ENCODE measurements at regions not wholly inside any gene's neighbourhood (a gene's known extent, or its start where the extent isn't known, plus 50 kb on each side); places are given as distances from the start of the nearest gene placed in this dataset.
"Not testable (repeated sequence)": the region's sequence is repeated elsewhere in the genome, so short reads cannot be mapped to it uniquely, and the experiment has no call there.

DNA sequence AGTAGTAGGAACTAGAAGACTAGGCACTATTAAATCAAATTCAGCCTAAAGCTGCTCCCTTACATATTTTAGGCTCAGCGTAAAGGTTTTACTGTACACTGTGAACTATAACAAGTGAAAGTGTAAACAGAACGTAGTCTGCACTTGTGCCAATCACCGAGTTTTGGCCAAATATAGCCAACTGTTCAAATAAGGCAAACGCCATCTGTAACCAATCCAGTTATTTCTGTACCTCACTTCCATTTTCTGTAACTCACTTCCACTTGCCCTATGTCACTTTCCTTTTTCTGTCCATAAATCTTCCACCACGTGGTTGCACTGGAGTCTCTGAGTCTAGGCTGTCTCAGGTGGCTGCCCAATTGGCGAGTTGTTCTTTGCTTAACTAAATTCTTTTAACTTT is 2132.2 kb downstream of the LRRC4C start:
- ChIA-PET POLR2A (no interaction called here), CTCF (no interaction called here)
- TF ChIP-seq, protein P1, sequence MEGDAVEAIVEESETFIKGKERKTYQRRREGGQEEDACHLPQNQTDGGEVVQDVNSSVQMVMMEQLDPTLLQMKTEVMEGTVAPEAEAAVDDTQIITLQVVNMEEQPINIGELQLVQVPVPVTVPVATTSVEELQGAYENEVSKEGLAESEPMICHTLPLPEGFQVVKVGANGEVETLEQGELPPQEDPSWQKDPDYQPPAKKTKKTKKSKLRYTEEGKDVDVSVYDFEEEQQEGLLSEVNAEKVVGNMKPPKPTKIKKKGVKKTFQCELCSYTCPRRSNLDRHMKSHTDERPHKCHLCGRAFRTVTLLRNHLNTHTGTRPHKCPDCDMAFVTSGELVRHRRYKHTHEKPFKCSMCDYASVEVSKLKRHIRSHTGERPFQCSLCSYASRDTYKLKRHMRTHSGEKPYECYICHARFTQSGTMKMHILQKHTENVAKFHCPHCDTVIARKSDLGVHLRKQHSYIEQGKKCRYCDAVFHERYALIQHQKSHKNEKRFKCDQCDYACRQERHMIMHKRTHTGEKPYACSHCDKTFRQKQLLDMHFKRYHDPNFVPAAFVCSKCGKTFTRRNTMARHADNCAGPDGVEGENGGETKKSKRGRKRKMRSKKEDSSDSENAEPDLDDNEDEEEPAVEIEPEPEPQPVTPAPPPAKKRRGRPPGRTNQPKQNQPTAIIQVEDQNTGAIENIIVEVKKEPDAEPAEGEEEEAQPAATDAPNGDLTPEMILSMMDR (IDR thresholded peaks at IDR 0.05; ENCODE audit: control extremely low read depth, extremely low read depth, low read depth, missing control alignments), result no peak
- no peak for DNase-seq (ENCODE audit: extremely low spot score)

DNA sequence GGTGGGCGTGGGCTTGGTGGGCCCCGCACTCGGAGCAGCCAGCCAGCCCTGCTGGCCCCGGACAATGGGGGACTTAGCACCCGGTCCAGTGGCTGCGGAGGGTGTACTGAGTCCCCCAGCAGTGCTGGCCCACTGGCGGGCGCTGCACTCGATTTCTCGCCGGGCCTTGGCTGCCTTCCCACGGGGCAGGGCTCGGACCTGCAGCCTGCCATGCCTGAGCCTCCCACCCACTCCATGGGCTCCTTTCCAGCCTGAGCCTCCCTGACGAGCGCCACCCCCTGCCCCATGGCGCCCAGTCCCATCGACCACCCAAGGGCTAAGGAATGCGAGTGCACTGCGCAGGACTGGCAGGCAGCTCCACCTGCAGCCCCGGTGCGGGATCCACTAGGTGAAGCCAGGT is 2147.6 kb downstream of the LRRC4C start:
- CTCF ChIA-PET; DNase-seq (ENCODE audit: extremely low spot score); POLR2A ChIA-PET: not testable (repeated sequence)

DNA sequence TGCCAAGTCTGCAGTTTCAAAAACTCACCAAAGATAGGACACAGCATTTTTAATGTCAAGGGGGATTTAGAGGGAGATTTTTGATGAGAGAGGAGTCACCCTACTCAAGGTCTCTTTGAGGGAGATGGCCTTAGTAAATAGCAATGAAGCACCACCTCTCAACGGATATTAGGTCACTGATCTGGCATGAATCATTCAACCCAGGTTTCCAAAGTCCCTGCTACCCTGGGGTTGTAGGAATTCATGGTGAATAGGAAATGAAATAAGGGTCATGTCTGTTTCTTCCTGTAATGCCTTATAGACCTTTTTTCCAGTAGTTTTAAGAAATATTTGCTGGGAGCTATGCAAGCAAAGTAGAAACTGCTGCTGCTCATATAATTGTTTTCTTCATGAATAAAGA is 2154.9 kb downstream of the LRRC4C start:
- CTCF ChIA-PET, result interaction anchor here (1.4 kb wide), 1 partner anchor 16 kb away, joined by 3 read pairs; no protein-coding TSS in a partner anchor
- no peak for DNase-seq (ENCODE audit: extremely low spot score)
- TF ChIP-seq, protein P1 (IDR thresholded peaks at IDR 0.05; ENCODE audit: control extremely low read depth, extremely low read depth, low read depth, missing control alignments), result no peak
- POLR2A ChIA-PET, result no interaction called here

DNA sequence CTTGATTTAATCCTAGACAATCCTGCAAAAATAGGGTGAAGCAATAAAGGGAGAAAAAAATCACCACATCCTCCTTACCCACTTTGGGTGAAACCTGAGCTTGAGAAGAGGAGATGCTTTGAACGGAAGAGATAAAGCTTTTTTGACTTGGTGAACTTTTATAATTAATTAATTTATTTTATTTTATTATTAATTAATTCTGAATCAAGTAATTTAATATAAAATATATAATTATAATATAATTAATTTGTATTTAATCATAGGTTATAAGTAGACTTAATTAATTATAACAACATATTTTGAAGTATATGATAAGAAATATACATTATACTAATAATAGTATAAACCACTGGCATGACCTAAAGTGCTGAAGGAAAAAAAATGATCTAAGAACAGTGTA is 2164.8 kb downstream of the LRRC4C start:
- no peak for DNase-seq (ENCODE audit: extremely low spot score)
- ChIA-PET POLR2A (no interaction called here), CTCF (no interaction called here)
- TF ChIP-seq, protein P1 (IDR thresholded peaks at IDR 0.05; ENCODE audit: control extremely low read depth, extremely low read depth, low read depth, missing control alignments), result no peak

DNA sequence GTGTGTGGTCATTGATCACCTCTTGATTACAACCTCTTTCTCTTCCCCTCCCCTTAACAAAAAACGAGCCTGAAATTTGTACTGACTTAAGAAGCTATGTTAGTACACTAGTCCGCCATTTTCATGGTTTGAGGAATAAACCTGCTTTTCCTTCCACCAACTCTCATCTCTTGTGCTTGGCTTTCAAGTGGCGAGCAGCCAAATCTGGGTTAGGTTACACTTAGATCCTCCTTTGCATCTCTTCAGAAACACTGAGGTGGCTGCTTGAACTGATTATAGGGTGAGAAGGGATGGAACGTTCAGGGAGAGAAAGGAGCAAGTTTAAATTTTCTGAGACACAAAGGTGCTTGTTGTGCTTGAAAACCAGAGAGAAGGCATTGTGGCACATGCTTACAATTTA is 2171.4 kb downstream of the LRRC4C start:
- TF ChIP-seq, protein P1 (IDR thresholded peaks at IDR 0.05; ENCODE audit: control extremely low read depth, extremely low read depth, low read depth, missing control alignments), result no peak
- CTCF ChIA-PET, result no interaction called here
- POLR2A ChIA-PET, result no interaction called here
- no peak for DNase-seq (ENCODE audit: extremely low spot score)

DNA sequence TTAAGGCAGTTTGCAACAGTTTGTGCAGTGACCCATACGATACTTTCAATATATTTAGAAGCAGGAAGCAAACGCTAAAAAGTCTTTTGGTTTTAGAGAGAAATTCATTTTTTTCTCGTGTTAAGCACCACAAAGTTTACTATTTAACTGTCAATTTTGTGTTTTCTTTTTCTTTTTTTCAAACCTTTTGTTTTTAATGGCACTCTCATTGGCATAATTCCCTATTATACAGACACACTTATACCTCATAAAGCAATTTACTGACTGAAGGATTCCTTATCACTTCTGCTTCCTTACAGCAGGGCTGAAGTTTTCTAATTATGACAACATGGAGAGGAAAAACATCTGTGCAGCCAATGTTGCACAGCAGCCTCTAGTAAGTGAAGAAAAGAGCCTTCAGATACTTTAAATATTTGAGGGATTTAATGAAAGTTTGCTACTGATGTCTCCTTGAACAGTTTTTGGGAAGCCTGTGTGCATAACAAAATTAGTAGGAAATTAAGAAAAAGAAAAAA is 2191.2 kb downstream of the LRRC4C start:
- DNase-seq (ENCODE audit: extremely low spot score), result no peak
- ChIA-PET POLR2A (no interaction called here), CTCF (no interaction called here)
- TF ChIP-seq, protein P1 (IDR thresholded peaks at IDR 0.05; ENCODE audit: control extremely low read depth, extremely low read depth, low read depth, missing control alignments), result no peak

DNA sequence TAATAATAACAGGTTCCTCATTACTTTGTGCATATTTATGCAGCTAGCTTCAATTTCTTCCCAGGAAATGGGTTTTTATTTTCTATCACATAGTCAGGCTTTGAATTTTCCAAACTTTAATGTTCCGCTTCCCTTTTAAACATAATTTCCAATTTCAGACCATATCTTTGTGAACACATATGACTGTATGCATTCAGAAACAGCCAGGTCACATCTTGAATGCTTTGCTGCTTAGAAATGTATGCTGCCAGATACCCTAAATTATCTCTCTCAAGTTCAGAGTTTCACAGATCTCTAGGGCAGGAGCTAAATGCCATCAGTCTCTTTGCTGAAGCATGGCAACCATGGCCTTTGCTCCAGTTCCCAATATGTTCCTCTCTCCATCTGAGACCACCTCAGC is 2203.8 kb downstream of the LRRC4C start:
- ChIA-PET POLR2A (no interaction called here), CTCF (no interaction called here)
- TF ChIP-seq, protein P1 (IDR thresholded peaks at IDR 0.05; ENCODE audit: control extremely low read depth, extremely low read depth, low read depth, missing control alignments), result no peak
- DNase-seq (ENCODE audit: extremely low spot score), result no peak

Measured in GM10248 (cell line).